HAP-1 (cell line): ENCODE measurements at regions not wholly inside any gene's neighbourhood (a gene's known extent, or its start where the extent isn't known, plus 50 kb on each side); places are given as distances from the start of the nearest gene placed in this dataset.
"Not testable (repeated sequence)": the region's sequence is repeated elsewhere in the genome, so short reads cannot be mapped to it uniquely, and the experiment has no call there.

ENCODE experiments used
- DNase-seq, 2 experiments: peaks; one replicate each; pipeline ENCODE4 v3.0.0-alpha.2; 2016 to 2020; ENCODE audit warnings: low spot score in 2 of 2
- H3K27me3 ChIP-seq: fragments of 250-450 bp; sonication (Bioruptor Pico); 2 replicates; pipeline ENCODE4 v1.5.1; 2020; ENCODE audit warnings: low read depth, mild to moderate bottlenecking, moderate library complexity
- H3K36me3 ChIP-seq: fragments of 250-450 bp; sonication (Bioruptor Pico); replicated peaks from 2 replicates; pipeline ENCODE4 v1.5.1; 2020; ENCODE audit warnings: mild to moderate bottlenecking
- H3K4me1 ChIP-seq: fragments of 250-450 bp; sonication (Bioruptor Pico); 2 replicates; pipeline ENCODE4 v1.5.1; 2020; ENCODE audit warnings: mild to moderate bottlenecking
- H3K4me3 ChIP-seq: fragments of 250-450 bp; sonication (Bioruptor Pico); 2 replicates; pipeline ENCODE4 v1.5.1; 2020; ENCODE audit warnings: mild to moderate bottlenecking, moderate library complexity
- H3K9me3 ChIP-seq: fragments of 250-450 bp; sonication (Bioruptor Pico); 2 replicates; pipeline ENCODE4 v1.5.1; 2020; ENCODE audit warnings: mild to moderate bottlenecking, moderate library complexity
- in situ Hi-C: fragments of 300-500 bp; cut with MboI; formaldehyde crosslinking; loops from 3 replicates; pipeline ENCODE4 v1.14.3; 2020; ENCODE audit warnings: low sequenced_read_pairs, inconsistent platforms, mixed read lengths

DNA sequence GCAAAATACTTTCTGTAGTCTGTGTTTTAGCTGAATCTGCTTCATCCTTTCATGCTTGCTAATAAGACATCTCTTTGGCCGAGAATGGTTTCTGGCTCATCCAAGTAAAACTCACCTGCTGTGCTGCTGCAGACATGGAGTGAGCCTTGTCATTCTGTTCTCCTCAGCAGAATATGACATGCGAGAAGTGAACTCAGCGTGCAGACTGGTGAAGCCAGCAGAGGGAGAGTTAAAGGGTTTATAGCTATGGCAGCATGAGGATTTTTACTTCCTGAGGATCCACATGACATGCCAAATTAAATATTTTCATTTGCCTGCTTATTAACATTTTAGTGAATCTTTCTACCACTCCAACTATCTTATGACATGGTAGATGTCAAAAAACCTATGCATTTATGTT is 658.4 kb upstream of the NECTIN3 start:
- Histone ChIP-seq H3K36me3 (no peaks in the 10 kb centered on the region), H3K27me3 (no peaks in the 10 kb centered on the region), H3K4me1 (no peaks in the 10 kb centered on the region), H3K9me3 (no peaks in the 10 kb centered on the region), H3K4me3 (no peak overlapping the region)
- no peak for DNase-seq
- in situ Hi-C loops: no loop called here

GRCh38 chr3:110413807-110414748 is 657.5 kb upstream of the NECTIN3 start:
- H3K4me3 ChIP-seq: no peak overlapping the region
- in situ Hi-C loops: no loop called here

DNA sequence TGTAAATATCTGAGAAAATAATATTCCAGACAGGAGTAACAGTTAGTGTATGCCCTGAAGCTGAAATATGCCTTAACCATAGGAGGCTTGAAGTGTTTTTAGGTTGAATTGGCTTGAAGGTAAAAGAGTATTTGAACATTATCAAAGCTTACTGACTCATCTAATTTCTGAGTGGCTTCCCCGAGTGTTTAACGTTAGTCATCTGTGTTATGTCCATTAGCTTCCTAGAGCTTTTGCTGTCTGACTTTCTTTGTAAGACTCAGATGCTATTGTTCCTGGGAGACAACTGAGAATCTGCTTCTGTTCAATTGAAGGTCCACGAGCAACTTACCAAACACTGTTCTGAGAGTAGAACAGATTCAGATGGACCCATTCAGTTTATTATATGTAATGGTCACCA is 656.8 kb upstream of the NECTIN3 start:
- DNase-seq: no peak
- in situ Hi-C loops: no loop called here
- H3K36me3 ChIP-seq: no peaks in the 10 kb centered on the region

More at GRCh38 chr3:110413807-110414748, 657.5 kb upstream of the NECTIN3 start:
- Histone ChIP-seq H3K27me3 (no peaks in the 10 kb centered on the region), H3K4me1 (no peaks in the 10 kb centered on the region), H3K36me3 (no peaks in the 10 kb centered on the region), H3K9me3 (no peaks in the 10 kb centered on the region)
- DNase-seq: no peak

GRCh38 chr3:110419096-110419495 is 652.5 kb upstream of the NECTIN3 start:
- Histone ChIP-seq H3K27me3 (no peaks in the 10 kb centered on the region), H3K4me3 (no peak overlapping the region), H3K9me3 (no peaks in the 10 kb centered on the region), H3K36me3 (no peaks in the 10 kb centered on the region), H3K4me1 (peaks cover 8% of the 10 kb centered on the region)
- DNase-seq: no peak
- in situ Hi-C loops: no loop called here

More for the DNA sequence above, 656.8 kb upstream of the NECTIN3 start:
- Histone ChIP-seq H3K9me3 (no peaks in the 10 kb centered on the region), H3K27me3 (no peaks in the 10 kb centered on the region), H3K4me1 (peaks cover 1% of the 10 kb centered on the region), H3K4me3 (no peak overlapping the region)

DNA sequence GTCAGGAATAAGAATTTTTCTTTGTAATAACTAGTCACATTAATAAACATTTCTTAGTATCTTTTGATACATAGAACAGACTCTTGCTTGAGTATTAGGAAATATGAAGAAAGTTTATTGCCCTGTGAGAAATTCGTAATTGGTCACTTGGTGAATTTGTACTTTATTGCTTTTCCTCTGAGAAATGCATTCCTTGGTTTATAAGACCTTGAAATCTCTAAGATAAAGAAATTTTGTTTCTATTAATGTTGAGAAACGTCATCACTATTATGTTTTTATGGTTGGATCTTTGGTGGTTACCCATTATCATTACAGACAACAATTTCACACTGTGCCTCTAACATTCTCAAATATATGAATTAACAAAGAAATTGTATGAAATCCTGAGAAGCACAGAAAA is 652.0 kb upstream of the NECTIN3 start:
- no peaks in the 10 kb centered on the region for H3K27me3 ChIP-seq
- peaks cover 8% of the 10 kb centered on the region for H3K4me1 ChIP-seq
- H3K4me3 ChIP-seq: no peak overlapping the region
- H3K9me3 ChIP-seq: no peaks in the 10 kb centered on the region
- in situ Hi-C loops: no loop called here
- DNase-seq: no peak
- H3K36me3 ChIP-seq: no peaks in the 10 kb centered on the region

DNA sequence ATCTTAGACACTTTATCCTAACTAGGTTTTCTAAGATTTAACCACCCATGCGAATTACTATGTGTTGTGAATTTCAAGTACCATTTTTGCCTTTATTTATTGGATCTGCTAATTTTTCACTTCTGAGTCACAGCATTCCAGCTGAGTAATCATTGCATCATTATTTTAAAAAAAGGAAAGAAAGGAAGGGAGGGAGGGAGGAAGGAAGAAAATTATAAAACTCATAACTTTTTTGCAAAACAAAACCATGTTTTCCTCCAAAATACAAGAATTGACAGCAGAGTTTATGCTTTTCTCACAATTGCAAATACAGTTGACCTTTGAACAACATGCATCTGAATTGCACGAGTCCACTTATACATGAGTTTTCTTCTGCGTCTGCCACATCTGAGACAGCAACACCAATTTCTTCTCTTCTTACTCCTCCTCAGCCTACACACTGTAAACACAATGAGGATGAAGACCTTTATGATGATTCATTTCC is 651.4 kb upstream of the NECTIN3 start:
- in situ Hi-C loops: no loop called here

DNA sequence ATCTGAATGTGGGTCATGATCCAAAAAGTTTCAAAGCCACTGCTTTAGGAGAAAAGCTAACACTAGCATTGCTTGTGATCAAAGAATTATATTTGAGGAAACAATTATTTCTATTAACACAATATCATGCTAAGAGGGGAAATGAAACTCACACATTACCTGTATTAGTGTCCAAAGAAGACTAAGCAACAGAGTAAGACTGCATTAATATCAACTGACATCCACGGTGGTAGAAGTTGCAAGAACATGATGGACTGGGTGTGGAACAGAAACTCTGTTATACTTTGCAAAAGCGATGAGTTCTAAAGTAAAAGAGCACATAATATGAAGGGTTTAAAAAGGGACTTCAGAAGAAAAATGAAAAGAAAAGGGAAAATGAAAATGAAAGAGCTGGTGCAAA is 648.3 kb upstream of the NECTIN3 start:
- Histone ChIP-seq H3K9me3 (no peaks in the 10 kb centered on the region), H3K27me3 (no peaks in the 10 kb centered on the region), H3K4me3 (no peak overlapping the region), H3K36me3 (no peaks in the 10 kb centered on the region), H3K4me1 (peaks cover 8% of the 10 kb centered on the region)
- no peak for DNase-seq
- in situ Hi-C loops: no loop called here

More for the DNA sequence above, 651.4 kb upstream of the NECTIN3 start:
- Histone ChIP-seq H3K9me3 (no peaks in the 10 kb centered on the region), H3K36me3 (no peaks in the 10 kb centered on the region), H3K27me3 (no peaks in the 10 kb centered on the region), H3K4me1 (peaks cover 8% of the 10 kb centered on the region), H3K4me3 (no peak overlapping the region)
- no peak for DNase-seq

- in situ Hi-C loops: no loop called here
- no peaks in the 10 kb centered on the region for H3K27me3 ChIP-seq
- DNase-seq: no peak
- no peaks in the 10 kb centered on the region for H3K9me3 ChIP-seq
- no peaks in the 10 kb centered on the region for H3K4me1 ChIP-seq
- no peaks in the 10 kb centered on the region for H3K36me3 ChIP-seq
- no peak overlapping the region for H3K4me3 ChIP-seq
These were observed 641.5 kb upstream of the NECTIN3 start for GRCh38 chr3:110430146-110430545.

- H3K36me3 ChIP-seq: no peaks in the 10 kb centered on the region
- no peak for DNase-seq
- no peaks in the 10 kb centered on the region for H3K4me1 ChIP-seq
- in situ Hi-C loops: no loop called here
- H3K9me3 ChIP-seq: no peaks in the 10 kb centered on the region
- H3K4me3 ChIP-seq: no peak overlapping the region
- no peaks in the 10 kb centered on the region for H3K27me3 ChIP-seq
These were observed 635.4 kb upstream of the NECTIN3 start for GRCh38 chr3:110436209-110436608.

- H3K36me3 ChIP-seq, H3K27me3 ChIP-seq, in situ Hi-C loops, H3K9me3 ChIP-seq, H3K4me3 ChIP-seq, DNase-seq, H3K4me1 ChIP-seq: not testable (repeated sequence)
These were observed 631.5 kb upstream of the NECTIN3 start for GRCh38 chr3:110440066-110440653.

DNA sequence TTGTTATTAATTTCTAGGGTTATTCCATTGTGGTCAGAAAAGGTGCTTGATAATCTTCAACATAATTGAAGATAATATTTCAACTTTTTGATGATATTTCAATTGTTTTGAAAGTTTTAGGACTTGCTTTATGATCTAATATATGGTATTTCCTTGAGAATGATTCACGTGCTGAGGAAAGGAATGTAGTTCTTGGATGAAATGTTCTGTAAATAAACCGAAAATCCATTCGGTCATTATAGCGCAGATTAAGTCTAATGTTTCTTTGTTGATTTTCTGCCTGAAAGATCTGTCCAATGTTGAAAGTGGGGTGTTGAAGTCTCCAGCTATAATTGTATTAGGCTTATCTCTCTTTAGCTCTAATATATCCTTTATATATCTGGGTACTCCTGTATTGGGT is 617.5 kb upstream of the NECTIN3 start:
- Histone ChIP-seq H3K36me3 (no peaks in the 10 kb centered on the region), H3K9me3 (no peaks in the 10 kb centered on the region), H3K27me3 (no peaks in the 10 kb centered on the region), H3K4me1 (no peaks in the 10 kb centered on the region), H3K4me3 (no peak overlapping the region)
- in situ Hi-C loops: no loop called here
- no peak for DNase-seq

DNA sequence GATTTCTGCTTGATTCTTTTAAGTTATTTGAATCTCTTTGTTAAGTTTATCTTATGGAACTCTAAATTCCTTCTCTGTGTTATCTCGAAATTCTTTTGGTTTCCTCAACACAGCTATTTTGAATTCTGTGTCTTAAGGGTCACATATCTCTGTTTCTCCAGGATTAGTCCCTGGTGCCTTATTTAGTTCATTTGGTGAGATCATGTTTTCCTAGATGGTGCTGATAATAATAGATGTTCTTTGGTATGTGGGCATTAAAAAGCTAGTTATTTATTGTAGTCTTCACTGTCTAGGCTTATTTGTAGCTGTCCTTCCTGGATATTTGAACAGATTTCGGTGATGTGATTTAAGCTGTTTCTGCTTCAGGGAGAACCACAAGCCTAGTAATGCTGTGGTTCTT is 615.6 kb upstream of the NECTIN3 start:
- in situ Hi-C loops: no loop called here
- Histone ChIP-seq H3K4me1 (no peaks in the 10 kb centered on the region), H3K9me3 (no peaks in the 10 kb centered on the region), H3K36me3 (no peaks in the 10 kb centered on the region), H3K4me3 (no peak overlapping the region), H3K27me3 (no peaks in the 10 kb centered on the region)
- DNase-seq: no peak

GRCh38 chr3:110456438-110457138 is 615.0 kb upstream of the NECTIN3 start:
- no peaks in the 10 kb centered on the region for H3K4me1 ChIP-seq
- no peak overlapping the region for H3K4me3 ChIP-seq
- no peak for DNase-seq
- H3K27me3 ChIP-seq: no peaks in the 10 kb centered on the region
- in situ Hi-C loops: no loop called here
- H3K36me3 ChIP-seq: no peaks in the 10 kb centered on the region
- no peaks in the 10 kb centered on the region for H3K9me3 ChIP-seq

DNA sequence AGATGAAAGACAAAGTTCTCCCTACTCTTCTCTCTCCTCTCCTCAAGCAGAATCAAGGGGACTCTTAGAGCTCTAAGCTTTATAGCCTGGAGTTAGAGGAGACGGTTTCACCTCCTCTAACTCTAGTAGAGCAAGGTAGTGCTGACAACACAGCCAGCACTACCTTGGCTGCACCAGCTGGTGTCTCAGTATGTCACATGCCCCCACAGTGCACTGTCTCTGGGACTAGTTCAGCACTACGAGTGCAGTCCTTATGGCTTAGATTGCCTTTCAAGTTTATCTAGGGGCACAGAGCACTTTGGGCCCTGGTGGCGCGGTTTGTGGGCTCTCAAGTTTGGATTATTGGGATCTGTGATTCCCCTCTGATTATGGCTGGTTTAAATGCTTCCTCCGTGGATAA is 614.1 kb upstream of the NECTIN3 start:
- in situ Hi-C loops: no loop called here
- Histone ChIP-seq H3K9me3 (no peaks in the 10 kb centered on the region), H3K4me3 (no peak overlapping the region), H3K4me1 (no peaks in the 10 kb centered on the region), H3K36me3 (no peaks in the 10 kb centered on the region), H3K27me3 (no peaks in the 10 kb centered on the region)
- no peak for DNase-seq
